Activated T-cell treated with anti-CD3 and anti-CD28 coated beads for 48 hours (primary cell): ENCODE measurements at regions not wholly inside any gene's neighbourhood (a gene's known extent, or its start where the extent isn't known, plus 50 kb on each side); places are given as distances from the start of the nearest gene placed in this dataset.

ENCODE experiments used
- DNase-seq: peaks from one replicate; pipeline ENCODE4 v3.0.0-alpha.2; 2020; ENCODE audit warnings: low read depth

DNA sequence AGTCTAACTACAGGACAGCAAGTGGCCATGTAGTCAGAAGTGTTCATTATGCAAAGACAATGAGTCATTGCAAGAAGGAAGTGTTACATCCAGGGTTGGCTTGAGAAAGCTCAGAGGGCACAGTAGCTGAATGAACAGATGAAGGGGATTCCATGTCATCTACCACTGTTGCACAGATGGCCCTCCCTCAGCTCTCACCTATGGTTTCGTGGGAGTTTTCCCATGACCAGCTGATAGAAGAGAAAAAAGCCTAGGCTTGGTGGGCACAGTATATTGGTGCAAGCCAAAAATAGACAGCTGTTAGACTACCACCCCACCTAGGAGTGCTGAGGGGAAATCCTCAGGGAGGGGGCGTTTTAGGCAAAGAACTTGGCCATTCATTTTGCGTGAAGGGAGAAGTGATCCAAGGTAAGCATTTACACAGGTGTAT lies 217.0 kb downstream of the DMRT2 start:
- no peak for DNase-seq

DNA sequence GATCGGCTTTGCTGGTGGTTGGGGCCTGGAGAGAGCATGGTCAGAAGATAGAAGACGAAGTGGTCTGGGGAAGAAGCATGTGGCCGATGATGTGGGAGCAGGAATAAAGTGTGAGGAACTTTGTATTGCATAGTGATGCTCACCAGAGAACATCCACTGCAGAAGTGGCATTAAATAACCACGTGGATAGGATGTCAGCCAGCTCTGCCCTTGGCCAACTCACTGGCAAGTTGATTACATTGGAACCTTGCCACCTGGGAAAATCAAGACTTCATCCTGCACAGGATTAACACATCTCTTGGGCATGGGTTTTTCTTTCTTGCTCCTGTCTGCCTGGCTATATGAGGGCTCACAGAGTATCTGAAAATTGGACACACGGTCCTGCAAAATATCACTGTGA lies 217.4 kb downstream of the DMRT2 start:
- no peak for DNase-seq

DNA sequence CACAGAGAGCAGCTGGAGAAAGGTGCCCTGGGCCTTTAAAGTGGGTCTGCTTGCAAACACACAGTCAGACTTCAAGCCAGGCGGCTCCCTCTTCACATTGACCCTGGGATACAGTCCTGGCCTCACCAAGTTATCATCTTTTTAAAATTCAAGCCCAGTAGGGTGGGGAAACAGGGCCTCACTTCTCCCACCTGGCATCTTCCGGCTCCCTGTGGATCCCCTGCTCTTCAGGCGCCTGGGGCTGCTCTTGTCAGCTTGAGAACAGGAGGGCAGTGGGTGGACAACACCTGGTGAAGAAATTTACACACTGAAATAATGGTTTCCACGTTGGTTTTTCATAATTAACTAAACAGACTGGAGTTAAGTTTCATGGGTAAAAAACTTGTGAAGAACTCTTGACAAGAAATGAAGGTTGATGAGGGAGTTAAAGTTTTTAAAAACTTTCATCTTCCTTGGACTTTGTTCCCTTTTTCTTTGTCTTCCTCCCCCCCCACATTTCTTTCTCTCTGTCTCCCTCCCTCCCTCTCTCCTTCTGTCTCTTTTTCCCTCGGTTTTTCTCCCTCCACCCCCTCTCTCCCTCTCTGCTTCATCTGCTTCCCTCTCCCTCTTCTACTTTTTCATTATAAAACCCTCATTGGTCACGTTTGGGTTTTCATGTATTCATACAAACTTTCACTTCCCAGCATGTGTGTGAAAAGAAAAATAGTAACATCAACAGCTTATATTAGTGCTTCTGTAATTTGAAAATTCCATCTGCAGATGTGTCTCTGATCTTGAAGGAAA lies 219.6 kb downstream of the DMRT2 start:
- no peak for DNase-seq

DNA sequence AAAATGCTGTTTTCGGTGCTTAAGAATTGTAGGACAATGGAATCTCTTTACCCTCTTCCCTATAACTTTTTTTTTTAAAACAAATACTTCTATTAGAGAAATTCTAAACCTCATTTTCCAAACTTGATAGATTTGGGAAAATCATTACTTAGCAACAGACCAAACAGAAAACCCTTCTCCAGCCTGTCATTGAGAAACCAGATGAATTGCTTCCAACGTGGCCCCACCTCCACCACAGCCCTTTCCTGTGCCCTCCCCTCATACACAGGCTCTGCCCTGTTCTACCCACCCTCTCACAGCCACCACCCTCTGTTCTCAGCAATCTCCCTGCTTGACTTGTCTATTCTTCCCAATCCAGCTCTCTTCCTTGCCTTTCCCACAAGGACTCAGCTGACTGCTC lies 221.2 kb downstream of the DMRT2 start:
- DNase-seq = no peak

GRCh38 chr9:1271786-1272185 lies 221.6 kb downstream of the DMRT2 start:
- DNase-seq = no peak

DNA sequence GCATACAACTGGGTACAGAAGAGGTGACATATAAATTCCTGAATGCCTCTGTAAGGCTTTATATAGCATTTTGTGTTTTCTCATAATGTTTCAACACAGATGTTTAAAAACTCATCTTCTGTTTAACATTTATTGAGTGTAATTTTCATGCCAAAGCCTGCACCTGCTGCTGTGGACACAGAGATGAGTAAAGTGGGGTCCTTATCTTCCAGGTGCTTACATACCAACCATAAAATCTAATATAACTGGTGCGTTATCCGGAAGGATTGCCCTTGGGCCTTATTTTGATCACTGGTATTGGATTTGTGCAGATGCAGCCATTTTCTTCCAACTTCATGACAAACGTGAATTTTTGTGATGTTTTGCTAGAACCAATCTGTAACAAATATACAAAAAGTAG lies 222.3 kb downstream of the DMRT2 start:
- DNase-seq = no peak

GRCh38 chr9:1273859-1274258 lies 223.7 kb downstream of the DMRT2 start:
- no peak for DNase-seq

- DNase-seq = no peak
Measured at GRCh38 chr9:1274334-1274733, 224.2 kb downstream of the DMRT2 start.

GRCh38 chr9:1276474-1276873 lies 226.3 kb downstream of the DMRT2 start:
- DNase-seq = no peak

- DNase-seq = no peak
Measured at GRCh38 chr9:1284727-1285126, 234.6 kb downstream of the DMRT2 start.

GRCh38 chr9:1285526-1285925 lies 235.4 kb downstream of the DMRT2 start:
- DNase-seq = no peak

DNA sequence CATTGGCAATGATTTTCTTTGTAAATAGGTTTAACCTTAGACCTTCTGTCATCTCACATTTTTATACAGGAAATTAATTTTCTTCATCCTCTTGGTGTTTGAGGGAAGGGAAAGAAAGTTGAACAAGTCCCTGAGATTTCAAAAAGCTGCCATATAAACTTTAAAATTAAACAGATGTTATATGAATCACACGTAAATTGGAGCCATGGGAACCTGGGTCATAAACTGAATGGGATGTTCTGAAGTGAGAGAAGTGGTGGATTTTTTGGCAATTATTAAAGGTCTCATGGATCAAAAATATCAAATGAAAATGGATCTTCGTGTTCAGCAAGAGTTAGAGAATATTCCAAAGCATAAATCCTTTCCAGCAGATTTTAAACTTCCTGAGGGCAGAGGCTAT lies 242.2 kb downstream of the DMRT2 start:
- no peak for DNase-seq

GRCh38 chr9:1294641-1295258 lies 244.6 kb downstream of the DMRT2 start:
- no peak for DNase-seq

GRCh38 chr9:1296331-1296730 lies 246.2 kb downstream of the DMRT2 start:
- DNase-seq = no peak

DNA sequence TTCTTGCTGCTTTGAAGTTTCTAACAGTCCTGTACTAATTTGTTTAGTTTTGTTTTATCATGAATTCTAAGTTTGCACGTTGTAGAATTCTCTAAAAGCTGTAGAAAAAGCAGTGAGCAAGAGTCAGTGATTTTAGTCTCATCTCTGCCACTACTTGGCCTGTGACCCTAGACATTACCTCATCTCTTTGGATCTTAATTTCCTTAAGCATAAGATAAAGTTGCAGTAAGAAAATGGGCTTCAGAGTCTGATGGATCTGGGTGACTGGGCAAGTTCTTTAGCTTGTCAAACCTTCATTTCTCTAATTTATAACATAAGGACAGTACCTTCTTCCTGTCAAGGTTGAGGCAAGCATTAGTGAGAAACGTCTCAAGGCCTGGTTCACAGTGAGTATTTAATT lies 247.9 kb downstream of the DMRT2 start:
- DNase-seq = no peak

GRCh38 chr9:1300941-1301340 lies 250.8 kb downstream of the DMRT2 start:
- DNase-seq = no peak

GRCh38 chr9:1303932-1304331 lies 253.8 kb downstream of the DMRT2 start:
- no peak for DNase-seq

GRCh38 chr9:1311462-1312042 lies 261.4 kb downstream of the DMRT2 start:
- DNase-seq = no peak

DNA sequence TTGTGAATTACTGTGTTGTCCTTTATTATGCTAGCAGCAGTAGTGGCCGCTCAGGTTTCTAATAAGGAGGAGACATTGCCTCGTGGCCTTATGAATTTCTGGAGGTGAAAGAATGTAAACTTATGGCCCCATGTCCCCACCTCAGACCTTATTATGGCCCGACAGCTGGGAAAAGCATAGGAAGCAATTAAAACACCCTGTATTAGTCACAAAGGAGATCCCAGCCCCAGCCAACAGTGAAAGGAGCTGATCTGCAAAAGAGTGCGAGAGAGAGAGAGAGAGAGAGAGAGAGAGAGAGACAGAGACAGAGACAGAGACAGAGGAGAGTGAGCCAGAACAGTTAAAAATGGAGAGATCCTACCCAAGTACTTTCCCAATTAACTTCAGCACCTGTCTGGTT lies 269.3 kb downstream of the DMRT2 start:
- no peak for DNase-seq

GRCh38 chr9:1320051-1320557 lies 269.9 kb downstream of the DMRT2 start:
- no peak for DNase-seq

GRCh38 chr9:1320607-1321195 lies 270.5 kb downstream of the DMRT2 start:
- no peak for DNase-seq

DNA sequence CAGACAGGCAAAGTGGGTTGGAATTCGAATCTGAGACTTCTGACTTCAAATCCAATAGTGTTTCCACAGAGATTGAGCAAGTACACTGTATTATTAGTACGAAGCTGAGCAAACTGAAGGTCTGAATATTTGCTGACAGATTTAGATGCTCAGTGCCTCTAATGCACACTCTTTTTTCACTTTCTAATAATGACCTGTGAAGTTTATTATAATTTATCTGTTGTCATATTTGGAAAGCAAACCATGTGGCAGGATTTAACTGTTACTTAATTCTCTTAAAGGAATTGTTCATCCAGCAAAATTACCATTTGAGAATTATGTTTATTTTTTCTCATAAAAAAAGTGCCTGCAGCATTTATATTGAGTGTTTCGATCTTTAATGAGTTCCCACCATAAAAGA lies 277.3 kb downstream of the DMRT2 start:
- no peak for DNase-seq

GRCh38 chr9:1328341-1328740 lies 278.2 kb downstream of the DMRT2 start:
- no peak for DNase-seq
